ENCODE measurements at regions not wholly inside any gene's neighbourhood (a gene's known extent, or its start where the extent isn't known, plus 50 kb on each side); places are given as distances from the start of the nearest gene placed in this dataset.
"Not testable (repeated sequence)": the region's sequence is repeated elsewhere in the genome, so short reads cannot be mapped to it uniquely, and the experiment has no call there.

DNA sequence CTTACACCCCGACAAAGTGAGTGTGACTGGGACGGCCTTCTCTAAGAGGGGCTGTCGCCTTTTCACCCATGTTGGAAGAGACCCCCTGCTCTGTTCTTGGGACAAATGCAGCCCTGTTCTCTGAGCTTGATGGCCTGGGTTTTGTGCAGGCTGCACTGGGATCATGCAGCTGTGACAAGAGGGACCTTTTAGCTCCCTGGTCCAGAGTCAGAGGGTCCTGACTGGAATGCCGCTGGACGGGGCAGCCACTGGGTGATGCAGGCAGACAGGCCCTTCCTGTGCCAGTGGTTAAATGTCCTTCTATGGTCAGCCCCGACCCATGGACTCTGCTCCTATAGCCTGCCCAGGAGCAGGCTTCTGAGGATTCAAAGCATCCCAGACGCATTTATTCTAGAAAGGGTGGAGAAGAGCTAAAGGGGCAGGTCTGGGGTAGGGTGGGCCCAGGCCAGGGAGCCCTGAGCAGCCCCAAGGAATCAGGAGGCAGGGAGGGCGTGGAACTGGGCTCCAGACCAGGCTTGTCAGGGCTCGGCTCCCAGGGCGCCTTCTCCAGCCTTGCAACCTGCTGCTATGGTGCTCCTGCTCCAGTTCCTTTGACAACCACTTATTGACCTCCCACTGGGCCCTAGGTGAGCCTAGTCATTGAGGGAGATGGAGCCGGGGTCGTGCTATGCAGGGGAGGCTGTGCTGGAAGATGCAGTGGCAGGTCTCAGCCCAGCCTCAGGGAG lies 277.9 kb upstream of the HS6ST1 start:
- no peak overlapping the region for H3K4me3 ChIP-seq (replicated peaks; ENCODE audit: low read depth, low read length)
- TF ChIP-seq, protein P1, sequence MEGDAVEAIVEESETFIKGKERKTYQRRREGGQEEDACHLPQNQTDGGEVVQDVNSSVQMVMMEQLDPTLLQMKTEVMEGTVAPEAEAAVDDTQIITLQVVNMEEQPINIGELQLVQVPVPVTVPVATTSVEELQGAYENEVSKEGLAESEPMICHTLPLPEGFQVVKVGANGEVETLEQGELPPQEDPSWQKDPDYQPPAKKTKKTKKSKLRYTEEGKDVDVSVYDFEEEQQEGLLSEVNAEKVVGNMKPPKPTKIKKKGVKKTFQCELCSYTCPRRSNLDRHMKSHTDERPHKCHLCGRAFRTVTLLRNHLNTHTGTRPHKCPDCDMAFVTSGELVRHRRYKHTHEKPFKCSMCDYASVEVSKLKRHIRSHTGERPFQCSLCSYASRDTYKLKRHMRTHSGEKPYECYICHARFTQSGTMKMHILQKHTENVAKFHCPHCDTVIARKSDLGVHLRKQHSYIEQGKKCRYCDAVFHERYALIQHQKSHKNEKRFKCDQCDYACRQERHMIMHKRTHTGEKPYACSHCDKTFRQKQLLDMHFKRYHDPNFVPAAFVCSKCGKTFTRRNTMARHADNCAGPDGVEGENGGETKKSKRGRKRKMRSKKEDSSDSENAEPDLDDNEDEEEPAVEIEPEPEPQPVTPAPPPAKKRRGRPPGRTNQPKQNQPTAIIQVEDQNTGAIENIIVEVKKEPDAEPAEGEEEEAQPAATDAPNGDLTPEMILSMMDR (IDR thresholded peaks at IDR 0.05; ENCODE audit: low read depth, low read length, missing control alignments) = no peak

DNA sequence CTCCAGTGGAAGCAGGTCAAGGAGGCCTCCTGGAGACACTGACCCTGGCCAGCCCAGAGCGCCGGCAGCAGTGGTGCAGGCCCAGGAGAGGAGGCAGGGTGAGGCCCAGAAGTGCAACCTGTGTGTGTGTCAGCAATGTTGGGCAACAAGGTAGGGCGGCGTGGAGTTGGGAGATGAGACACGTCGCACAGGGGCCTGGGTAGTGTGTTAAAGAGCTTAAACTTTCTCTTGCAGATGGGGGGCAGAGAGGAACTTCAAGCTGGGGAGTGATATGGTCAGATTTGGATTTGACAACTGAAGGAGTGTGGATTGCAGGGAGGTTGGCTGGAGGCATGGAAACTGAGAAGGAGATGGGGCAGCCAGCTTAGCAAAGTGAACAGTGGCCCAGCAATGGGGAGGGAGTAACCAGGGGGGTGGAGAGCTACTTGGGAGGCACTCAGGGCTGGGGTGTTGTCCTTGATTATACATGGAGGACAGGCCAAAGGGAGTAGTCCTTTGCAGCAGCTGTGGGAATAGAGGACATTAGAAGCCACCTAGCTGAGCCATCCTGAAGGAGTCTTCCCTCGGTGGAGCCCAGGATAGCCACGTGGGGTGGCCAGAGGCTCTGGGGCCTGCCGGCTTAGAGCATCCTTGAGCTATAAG lies 278.6 kb upstream of the HS6ST1 start:
- TF ChIP-seq, protein P1 (IDR thresholded peaks at IDR 0.05; ENCODE audit: low read depth, low read length, missing control alignments) = no peak
- no peak overlapping the region for H3K4me3 ChIP-seq (replicated peaks; ENCODE audit: low read depth, low read length)
- no peak for DNase-seq (ENCODE audit: extremely low read depth, low read depth)

More for the DNA sequence above, 277.9 kb upstream of the HS6ST1 start:
- DNase-seq (ENCODE audit: extremely low read depth, low read depth) = no peak

DNA sequence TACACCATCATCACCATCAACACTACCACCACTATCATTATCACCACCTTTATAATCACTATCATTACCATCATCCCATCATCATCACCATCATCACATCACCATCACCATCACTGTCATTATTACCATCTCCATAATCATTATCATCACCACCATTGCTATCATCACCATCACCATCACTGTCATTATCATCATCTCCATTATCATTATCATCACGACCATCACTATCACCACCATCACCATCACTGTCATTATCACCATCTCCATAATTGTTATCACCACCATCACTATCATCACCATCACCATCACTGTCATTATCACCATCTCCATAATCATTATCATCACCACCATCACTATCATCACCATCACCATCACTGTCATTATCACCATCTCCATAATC lies 279.6 kb upstream of the HS6ST1 start:
- H3K4me3 ChIP-seq (replicated peaks; ENCODE audit: low read depth, low read length); DNase-seq (ENCODE audit: extremely low read depth, low read depth): not testable (repeated sequence)

DNA sequence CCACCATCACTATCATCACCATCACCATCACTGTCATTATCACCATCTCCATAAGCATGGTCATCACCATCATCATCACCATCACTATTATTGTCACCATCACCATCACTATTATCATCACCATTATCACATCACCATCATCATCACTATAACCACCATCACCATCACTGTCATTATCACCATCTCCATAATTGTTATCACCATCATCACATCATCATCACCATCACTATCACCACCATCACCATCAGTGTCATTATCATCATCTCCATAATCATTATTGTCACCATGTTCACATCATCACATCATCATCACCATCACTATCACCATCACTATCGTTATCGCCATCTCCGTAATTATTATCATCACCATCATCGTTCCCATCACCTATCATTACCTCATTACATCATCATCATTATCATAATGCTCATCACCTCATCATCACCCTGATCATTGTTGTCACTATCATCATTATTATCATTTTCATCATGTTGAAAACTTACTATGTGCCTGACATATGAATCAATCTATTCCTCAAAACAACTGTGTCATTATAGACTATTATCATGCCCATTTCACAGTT lies 280.3 kb upstream of the HS6ST1 start:
- TF ChIP-seq, protein P1 (IDR thresholded peaks at IDR 0.05; ENCODE audit: low read depth, low read length, missing control alignments) = no peak

DNA sequence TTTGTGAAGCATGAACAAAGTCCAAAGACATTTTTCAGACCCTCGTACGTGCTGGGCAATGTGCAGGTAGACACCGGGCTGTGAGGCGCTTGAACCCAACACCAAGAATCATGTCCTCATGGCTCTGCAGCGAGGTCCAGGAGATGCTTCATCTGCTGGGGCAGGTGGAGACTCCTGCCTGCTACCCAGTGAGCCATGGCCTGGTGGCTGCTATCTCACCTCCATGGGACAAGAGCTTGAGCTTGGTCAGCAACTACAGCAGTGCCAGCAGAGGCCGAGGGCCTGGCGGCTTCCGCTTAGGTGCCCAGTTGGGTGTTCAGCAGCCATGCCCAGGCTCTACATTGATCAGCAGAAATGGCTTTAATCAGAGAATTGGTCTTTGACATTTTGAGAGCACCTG lies 281.0 kb upstream of the HS6ST1 start:
- DNase-seq (ENCODE audit: extremely low read depth, low read depth) = no peak
- TF ChIP-seq, protein P1 (IDR thresholded peaks at IDR 0.05; ENCODE audit: low read depth, low read length, missing control alignments) = no peak

More for the DNA sequence above, 280.3 kb upstream of the HS6ST1 start:
- H3K4me3 ChIP-seq (replicated peaks; ENCODE audit: low read depth, low read length) = no peak overlapping the region
- DNase-seq (ENCODE audit: extremely low read depth, low read depth) = no peak

DNA sequence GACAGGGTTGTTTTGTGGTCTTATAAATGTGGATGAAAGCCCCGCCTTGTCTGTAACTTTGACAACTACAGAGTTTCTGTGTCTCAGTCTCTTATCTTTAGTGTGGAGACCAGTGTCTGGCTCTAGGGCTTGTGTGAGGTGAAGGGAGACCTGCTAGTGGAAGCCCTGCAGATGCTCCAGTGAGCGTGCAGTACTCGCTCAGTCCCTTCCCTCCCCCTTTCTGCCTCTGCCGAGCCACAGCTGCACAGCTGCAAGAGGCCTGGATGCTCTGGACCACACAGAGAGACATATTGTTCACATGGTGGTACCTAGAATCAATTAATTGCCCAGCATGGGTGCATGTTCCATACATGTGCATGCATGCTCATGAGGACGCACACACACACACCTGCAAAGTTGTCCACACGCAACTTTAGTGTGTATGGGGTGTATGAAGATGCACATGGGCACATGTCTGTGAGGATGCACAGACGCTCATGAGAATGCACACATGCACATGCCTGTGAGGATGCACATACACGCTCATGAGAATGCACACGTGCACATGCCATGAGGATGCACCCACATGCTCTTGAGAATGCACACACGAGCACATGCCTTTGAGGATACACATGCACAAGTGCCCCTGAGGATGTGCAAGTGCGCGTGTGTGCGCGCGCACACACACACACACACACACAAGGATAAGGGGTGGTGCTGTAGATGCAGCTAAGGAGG lies 282.1 kb upstream of the HS6ST1 start:
- no peak for DNase-seq (ENCODE audit: extremely low read depth, low read depth)
- no peak overlapping the region for H3K4me3 ChIP-seq (replicated peaks; ENCODE audit: low read depth, low read length)
- TF ChIP-seq, protein P1 (IDR thresholded peaks at IDR 0.05; ENCODE audit: low read depth, low read length, missing control alignments) = no peak

More for the DNA sequence above, 281.0 kb upstream of the HS6ST1 start:
- no peak overlapping the region for H3K4me3 ChIP-seq (replicated peaks; ENCODE audit: low read depth, low read length)
